ENCODE measurements at regions not wholly inside any gene's neighbourhood (a gene's known extent, or its start where the extent isn't known, plus 50 kb on each side); places are given as distances from the start of the nearest gene placed in this dataset.

GRCh38 chr18:4994710-4995109 lies 202.3 kb downstream of the AKAIN1 start:
- TF ChIP-seq, protein P1, sequence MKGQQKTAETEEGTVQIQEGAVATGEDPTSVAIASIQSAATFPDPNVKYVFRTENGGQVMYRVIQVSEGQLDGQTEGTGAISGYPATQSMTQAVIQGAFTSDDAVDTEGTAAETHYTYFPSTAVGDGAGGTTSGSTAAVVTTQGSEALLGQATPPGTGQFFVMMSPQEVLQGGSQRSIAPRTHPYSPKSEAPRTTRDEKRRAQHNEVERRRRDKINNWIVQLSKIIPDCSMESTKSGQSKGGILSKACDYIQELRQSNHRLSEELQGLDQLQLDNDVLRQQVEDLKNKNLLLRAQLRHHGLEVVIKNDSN (CRISPR knock-in tag; IDR thresholded peaks at IDR 0.05), result no peak
- TF ChIP-seq CEBPZ (IDR thresholded peaks at IDR 0.05; ENCODE audit: borderline replicate concordance, low read depth, low read length) (no peak), ZNF253 (CRISPR knock-in tag; conservative IDR thresholded peaks at IDR 0.05) (no peak), POLR2A (conservative IDR thresholded peaks at IDR 0.05) (no peak)
